ENCODE measurements at regions not wholly inside any gene's neighbourhood (a gene's known extent, or its start where the extent isn't known, plus 50 kb on each side); places are given as distances from the start of the nearest gene placed in this dataset.

DNA sequence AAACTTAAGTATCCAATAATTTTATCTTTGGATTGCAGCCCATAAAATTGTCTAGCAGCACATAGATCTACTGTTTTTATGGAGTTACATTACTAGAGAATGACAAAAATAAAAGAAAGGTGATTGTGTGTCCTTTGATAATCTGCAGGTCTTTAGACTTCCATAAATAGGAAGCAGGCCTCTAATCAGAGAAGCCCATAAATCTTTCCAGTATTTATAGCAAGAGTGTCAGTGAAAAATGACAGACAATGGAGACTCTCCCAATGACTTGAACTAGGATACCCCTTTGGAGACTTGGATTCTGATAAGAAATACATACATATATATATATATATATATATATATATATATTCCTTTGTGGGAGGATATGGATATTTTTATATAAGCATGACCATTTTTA lies 351.2 kb downstream of the PCDH17 start:
- Mint-ChIP-seq H3K27ac (no peak overlapping the region), H3K4me1 (no peaks in the 10 kb centered on the region), H3K9me3 (peaks cover 0 to 2% of the 10 kb centered on the region in 2 experiments; a peak in 2 of 5 replicates), H3K36me3 (ENCODE audit: insufficient read depth in 1 of 3, low read depth in 3 of 3) (peaks cover 0 to 4% (median 0%) of the 10 kb centered on the region in 3 experiments; a peak in 2 of 7 replicates), H3K27me3 (ENCODE audit: low read depth) (no peaks in the 10 kb centered on the region), H3K4me3 (no peak overlapping the region)
- Histone ChIP-seq H2AFZ (ENCODE audit: low read length) (no peak overlapping the region), H2BK120ac (ENCODE audit: low read depth, low read length, poor library complexity, severe bottlenecking) (no peak overlapping the region), H2BK5ac (ENCODE audit: insufficient read length, low read length) (no peak overlapping the region), H3K23me2 (ENCODE audit: insufficient read length, low read depth, low read length, poor library complexity, severe bottlenecking) (no peaks in the 10 kb centered on the region), H3K27ac (ENCODE audit: insufficient read length, low read depth, low read length) (no peak overlapping the region), H3K56ac (ENCODE audit: insufficient read length, low read depth, low read length) (no peak overlapping the region), H2AK5ac (ENCODE audit: insufficient read length, low read length) (no peak overlapping the region), H3T11ph (ENCODE audit: low read length) (no peak overlapping the region), H4K20me1 (ENCODE audit: control insufficient read depth, insufficient read depth, insufficient read length) (no peaks in the 10 kb centered on the region), H3K79me2 (ENCODE audit: insufficient read depth, low read length) (no peaks in the 10 kb centered on the region), H3K4me2 (ENCODE audit: insufficient read depth, insufficient read length, low read length) (no peak overlapping the region), H3K79me1 (ENCODE audit: insufficient read depth, low read depth, low read length, poor library complexity, severe bottlenecking) (no peaks in the 10 kb centered on the region), H3K4ac (ENCODE audit: low read depth, low read length) (no peak overlapping the region), H2BK15ac (ENCODE audit: low read depth, low read length) (no peak overlapping the region), H3K14ac (ENCODE audit: insufficient read depth, low read length) (no peak overlapping the region), H2BK20ac (ENCODE audit: low read depth, low read length, poor library complexity, severe bottlenecking) (no peak overlapping the region), H4K91ac (ENCODE audit: insufficient read length, low read depth, low read length) (no peak overlapping the region), H3K9ac (ENCODE audit: extremely low read depth, insufficient read length, low read length) (no peak overlapping the region), H3K9me3 (ENCODE audit: control insufficient read depth, low read depth, low read length) (no peaks in the 10 kb centered on the region), H2BK12ac (ENCODE audit: insufficient read length, low read depth, low read length) (no peak overlapping the region), H3K4me1 (ENCODE audit: insufficient read depth, low read length) (no peaks in the 10 kb centered on the region), H3K18ac (ENCODE audit: insufficient read length, low read depth, low read length) (no peak overlapping the region), H4K5ac (ENCODE audit: insufficient read length, low read depth, low read length) (no peak overlapping the region), H3K27me3 (ENCODE audit: insufficient read depth, low read length) (no peaks in the 10 kb centered on the region), H3K23ac (ENCODE audit: insufficient read length, low read depth, low read length) (no peak overlapping the region), H4K8ac (replicated peaks; ENCODE audit: insufficient read length, low read depth, low read length) (no peak overlapping the region)
- DNase-seq, result no peak
- TF ChIP-seq, protein P1, sequence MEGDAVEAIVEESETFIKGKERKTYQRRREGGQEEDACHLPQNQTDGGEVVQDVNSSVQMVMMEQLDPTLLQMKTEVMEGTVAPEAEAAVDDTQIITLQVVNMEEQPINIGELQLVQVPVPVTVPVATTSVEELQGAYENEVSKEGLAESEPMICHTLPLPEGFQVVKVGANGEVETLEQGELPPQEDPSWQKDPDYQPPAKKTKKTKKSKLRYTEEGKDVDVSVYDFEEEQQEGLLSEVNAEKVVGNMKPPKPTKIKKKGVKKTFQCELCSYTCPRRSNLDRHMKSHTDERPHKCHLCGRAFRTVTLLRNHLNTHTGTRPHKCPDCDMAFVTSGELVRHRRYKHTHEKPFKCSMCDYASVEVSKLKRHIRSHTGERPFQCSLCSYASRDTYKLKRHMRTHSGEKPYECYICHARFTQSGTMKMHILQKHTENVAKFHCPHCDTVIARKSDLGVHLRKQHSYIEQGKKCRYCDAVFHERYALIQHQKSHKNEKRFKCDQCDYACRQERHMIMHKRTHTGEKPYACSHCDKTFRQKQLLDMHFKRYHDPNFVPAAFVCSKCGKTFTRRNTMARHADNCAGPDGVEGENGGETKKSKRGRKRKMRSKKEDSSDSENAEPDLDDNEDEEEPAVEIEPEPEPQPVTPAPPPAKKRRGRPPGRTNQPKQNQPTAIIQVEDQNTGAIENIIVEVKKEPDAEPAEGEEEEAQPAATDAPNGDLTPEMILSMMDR (conservative IDR thresholded peaks at IDR 0.05), result no peak
